ENCODE measurements at regions not wholly inside any gene's neighbourhood (a gene's known extent, or its start where the extent isn't known, plus 50 kb on each side); places are given as distances from the start of the nearest gene placed in this dataset.

- DNase-seq (ENCODE audit: low read depth), result no peak
Measured at GRCh38 chr6:166046982-166047381, 120.7 kb downstream of the TBXT start.

DNA sequence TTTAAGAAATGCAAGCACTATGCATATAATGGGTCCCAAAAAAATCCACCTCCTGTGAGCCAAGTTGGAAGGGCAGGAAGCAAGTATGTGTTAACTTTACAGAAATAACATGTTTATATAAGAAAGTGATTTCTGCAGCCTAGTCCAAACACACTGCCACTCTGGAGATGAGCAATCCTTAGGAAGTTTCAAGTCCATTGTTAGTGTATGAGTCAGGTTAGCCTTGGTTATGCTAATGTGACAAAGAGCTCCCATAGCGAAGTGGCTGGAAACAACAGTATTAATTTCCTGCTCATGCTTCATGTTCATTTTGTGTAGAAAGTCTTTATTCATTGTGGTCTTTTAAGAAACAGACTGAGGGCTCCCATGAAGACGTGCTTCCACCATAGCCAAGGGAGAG, 121.4 kb downstream of the TBXT start:
- no peak for DNase-seq (ENCODE audit: low read depth)

DNA sequence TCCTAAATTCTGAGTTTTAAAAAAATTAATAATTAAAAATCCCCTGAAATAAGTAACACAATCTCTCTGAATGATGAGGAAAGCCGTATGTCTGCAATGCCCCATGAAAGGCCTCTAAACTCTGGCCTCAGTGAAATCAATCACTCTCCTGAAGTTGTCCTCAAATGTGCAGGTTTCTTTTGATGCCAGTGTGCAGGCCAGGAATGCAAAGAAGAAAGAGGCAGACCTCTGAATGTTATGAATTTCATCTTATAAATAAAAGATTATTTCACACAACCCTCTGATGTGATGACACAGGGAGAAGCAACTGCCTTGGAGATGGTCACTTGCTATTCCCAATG, 121.8 kb downstream of the TBXT start:
- DNase-seq (ENCODE audit: low read depth), result no peak

DNA sequence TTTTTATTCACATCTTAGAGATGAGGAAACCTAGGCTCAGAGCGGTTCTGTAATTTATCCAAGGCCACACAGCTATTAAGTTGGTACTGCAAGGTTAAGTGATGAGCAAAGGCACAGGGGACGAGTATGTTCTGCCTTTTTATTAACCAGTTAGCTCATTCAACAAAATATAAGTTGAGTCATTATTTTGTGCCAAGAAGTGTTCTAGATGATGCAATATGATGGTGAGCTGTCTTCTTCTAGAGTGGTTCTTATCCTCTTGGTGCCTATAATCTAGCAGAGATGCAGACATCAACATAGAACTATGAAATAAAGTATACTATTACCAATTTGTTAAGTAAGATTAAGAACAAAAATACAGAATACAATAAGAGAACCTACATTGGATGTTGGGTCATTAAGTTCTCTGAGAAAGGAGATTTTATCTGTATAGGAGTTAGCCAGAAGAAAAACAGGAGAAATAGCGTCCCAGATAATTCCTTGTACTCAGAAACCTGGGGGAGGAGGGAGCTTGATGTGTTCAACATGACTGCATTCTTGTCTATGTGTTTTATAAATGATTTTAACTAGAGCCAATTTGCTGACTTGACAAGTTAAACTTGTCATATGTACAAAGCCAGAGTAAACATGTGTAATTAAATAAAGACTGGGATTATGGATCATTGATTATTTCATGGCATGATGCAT, 122.3 kb downstream of the TBXT start:
- DNase-seq (ENCODE audit: low read depth), result no peak

DNA sequence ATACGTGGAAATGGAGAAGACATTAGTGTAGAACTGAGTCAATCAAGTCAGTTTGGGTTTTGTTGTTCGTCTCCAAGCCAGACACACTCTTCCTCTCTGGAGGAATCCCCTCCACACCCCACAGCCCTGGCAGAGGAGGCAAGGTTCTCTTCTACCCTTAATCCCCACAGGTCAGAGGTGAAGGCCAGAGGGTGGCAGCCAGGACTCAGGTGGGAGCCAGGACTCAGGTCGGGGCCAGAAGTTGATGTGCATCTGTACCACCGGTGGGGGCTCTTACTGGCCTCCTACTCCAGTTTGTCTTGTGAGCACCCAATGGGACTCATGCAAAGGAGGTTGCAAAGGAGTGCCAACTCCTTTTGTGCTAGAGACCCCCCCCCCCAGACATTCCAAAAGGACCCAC, 126.4 kb downstream of the TBXT start:
- DNase-seq (ENCODE audit: low read depth), result no peak

GRCh38 chr6:166040292-166040691, 127.4 kb downstream of the TBXT start:
- no peak for DNase-seq (ENCODE audit: low read depth)

DNA sequence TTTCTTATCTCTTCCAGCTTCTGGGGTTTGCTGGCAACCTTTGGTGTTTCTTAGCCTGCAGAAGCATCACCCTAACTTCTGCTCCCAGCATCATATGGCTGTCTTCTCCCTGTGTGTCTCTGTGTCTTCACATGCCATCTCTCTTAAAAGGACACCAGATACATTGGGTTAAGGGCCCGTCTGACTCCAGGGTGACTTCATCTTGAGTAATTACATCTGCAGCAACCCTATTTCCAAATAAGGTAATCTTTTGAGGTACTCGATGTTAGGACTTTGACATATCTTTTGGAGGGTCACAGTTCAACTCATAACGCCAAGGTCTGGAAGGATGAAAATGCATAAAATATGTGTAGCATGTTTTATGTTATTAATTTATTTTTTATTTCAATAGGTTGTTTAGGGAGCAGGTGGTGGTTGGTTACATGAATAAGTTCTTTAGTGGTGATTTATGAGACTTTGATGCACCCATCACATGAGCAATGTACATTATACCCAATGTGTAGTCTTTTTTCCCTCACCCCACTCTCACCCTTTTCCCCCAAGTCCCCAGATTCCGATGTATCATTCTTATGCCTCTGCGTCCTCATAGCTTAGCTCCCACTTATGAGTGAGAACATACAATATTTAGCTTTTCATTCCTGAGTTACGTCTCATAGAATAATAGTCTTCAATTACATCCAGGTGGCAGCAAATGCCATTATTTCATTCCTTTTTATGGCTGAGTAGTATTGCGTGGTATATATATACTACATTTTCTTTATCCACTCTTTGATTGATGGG, 131.1 kb downstream of the TBXT start:
- no peak for DNase-seq (ENCODE audit: low read depth)

- no peak for DNase-seq (ENCODE audit: low read depth)
Measured at GRCh38 chr6:166032366-166033200, 135.1 kb downstream of the TBXT start.

GRCh38 chr6:166031275-166031674, 136.4 kb downstream of the TBXT start:
- no peak for DNase-seq (ENCODE audit: low read depth)

DNA sequence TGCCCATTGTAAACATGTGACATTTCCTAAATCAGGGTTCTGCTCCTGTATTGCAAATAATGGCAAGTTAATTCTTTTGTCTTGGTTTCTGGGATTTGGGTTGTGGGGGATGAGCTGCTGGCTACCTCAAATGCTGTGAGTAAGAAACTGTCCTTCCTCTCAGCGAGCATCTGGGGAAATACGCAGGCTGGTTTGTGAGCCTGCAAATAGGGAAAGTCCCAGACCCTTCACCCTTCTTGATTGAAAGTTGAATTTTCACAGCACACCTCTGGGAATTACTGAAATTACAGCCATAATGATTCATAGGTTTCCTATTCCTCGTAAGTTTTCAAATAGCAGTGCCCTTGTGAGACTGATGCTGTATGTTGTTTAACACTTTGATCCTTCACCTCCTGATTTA, 138.1 kb downstream of the TBXT start:
- no peak for DNase-seq (ENCODE audit: low read depth)

DNA sequence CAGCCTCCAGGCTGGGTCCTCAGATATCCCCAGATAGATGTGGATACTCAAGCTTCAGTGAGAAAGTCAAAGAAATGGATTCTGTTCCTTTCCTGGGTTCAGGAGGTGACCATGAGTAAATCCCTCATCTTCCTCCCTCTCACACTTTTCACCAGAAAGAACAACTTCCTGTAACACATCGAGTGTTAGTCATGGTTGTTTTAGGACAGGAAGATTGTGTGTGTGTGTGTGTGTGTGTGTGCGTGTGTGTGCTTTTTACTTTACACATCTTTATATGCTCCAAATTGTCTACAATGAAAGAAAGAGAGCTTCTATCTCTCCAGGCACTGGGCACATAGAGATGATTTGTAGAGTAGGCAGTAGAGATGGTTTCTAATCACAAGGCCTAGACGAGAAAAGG, 139.9 kb downstream of the TBXT start:
- no peak for DNase-seq (ENCODE audit: low read depth)

DNA sequence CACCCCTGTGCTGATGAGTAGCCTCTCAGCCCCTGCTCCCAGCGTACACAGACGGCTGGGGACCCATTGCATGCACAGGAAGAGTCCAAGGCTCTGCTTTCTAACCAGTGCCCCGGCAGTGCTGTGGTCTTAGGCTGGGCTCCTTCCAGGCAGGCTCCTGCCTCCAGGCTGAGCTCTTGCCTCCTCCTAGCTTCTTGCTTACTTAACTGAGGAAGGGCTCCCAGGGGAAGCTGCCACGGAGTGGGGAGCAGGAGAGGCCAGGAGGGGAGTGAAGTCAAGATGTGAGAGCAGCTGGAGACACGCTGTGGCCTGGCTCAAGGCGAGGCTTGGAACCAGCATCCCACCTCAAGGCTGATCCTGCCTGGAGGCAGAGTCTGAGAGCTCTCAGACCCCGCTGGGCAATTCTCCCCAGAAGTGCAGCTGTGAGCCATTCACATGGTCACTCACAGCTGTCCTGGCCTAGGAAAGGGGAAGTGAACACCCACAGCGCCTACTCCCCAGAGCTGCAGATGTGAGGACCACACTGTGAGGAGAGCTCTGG, 141.0 kb downstream of the TBXT start:
- DNase-seq (ENCODE audit: low read depth), result no peak

DNA sequence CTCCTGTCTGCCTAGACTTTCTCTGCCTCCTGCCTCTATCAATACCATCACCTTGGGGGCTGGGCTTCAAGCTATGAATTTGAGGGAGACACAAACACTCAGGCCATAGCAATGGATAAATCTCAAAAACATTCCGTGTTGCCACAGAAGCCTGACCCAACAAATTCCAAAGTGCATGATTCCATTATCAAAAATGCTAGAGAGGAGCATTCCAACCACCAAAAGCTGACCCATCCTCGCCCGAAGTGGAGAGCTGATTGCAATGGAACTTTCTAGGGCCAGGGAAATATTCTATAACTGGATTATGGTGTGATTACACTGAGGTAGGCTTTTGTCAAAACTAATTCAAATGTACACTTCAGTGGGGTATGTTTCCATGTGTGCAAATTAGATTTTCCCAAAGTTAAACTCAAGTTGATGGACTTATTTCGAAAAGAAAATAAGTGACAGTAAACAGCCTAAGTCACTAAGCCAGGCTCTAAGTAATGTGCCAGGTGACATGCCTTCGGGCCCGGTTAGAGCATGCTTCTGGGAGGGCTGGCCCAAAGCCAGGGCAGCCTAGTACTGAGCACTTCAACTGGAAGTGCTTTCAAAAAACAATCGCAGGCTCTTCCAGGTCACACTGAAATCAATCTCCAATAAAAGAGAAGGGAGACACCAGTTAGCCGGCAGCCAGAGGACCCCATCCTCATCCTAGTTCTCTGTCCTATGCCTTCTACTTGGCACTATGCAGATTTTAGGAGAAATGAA, 142.3 kb downstream of the TBXT start:
- DNase-seq (ENCODE audit: low read depth), result no peak

DNA sequence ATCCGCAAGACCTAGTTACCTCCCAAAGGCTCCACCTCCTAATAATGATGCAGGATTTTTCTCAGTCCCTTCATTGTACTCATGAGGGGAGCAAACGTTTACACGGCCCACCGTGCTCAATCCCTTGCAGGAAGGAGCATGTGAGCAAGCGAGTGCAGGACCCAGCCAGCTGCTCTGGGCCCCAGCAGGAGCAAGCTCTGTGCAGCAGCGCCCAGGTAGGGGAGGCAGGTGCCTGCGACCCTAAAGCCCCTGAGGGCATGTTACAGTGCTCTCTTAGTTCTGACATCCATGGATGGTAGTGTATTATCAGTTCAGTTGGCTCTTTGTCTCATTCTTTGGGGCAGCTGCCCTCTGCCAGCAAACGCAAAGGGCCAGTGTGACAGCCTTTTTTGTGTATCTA, 143.4 kb downstream of the TBXT start:
- no peak for DNase-seq (ENCODE audit: low read depth)

- no peak for DNase-seq (ENCODE audit: low read depth)
Measured at GRCh38 chr6:166023273-166023989, 144.2 kb downstream of the TBXT start.

GRCh38 chr6:166021429-166021828, 146.2 kb downstream of the TBXT start:
- DNase-seq (ENCODE audit: low read depth), result no peak

GRCh38 chr6:166019214-166019613, 148.4 kb downstream of the TBXT start:
- DNase-seq (ENCODE audit: low read depth), result no peak

DNA sequence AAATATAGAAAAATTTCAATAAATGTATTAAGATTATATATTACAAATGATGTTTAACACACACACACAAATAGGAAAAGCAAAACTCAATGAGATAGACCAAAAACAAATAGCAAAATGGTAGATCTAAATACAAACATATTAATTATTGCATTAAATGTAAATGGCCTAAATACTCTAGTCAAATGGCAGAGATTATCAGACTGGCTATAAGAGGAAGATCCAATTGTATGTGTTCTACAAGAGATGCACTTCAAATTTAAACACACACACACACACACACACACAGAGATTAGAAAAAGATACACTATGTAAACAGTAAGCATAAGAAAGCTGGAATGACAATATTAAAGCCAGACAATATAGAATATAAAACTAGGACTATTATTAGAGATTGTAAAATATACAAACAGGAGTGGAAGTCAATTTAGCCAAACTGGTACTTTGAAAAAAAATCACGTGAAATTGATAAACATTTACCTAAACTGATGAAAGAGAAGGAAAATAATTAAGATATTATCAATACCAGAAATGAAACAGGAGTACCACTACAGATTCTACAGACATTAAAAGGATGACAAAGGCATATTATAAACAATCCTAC, 150.5 kb downstream of the TBXT start:
- no peak for DNase-seq (ENCODE audit: low read depth)

DNA sequence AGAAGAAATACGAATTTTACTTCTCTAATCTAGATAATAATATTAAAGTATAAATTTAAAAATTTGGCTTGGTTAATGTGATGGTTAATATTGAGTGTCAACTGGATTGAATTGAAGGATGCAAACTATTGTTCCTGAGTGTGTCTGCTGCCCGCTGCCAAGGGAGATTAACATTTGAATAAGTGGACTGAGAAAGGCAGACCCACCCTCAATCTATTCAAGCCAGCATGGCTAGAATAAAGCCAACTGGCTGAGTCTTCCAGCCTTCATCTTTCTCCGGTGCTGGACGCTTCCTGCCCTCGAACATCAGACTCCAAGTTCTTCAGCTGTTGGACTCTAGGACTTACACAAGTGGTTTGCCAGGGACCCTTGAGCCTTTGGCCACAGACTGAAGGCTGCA, 152.7 kb downstream of the TBXT start:
- DNase-seq (ENCODE audit: low read depth), result no peak

- DNase-seq (ENCODE audit: low read depth), result no peak
Measured at GRCh38 chr6:166010136-166010960, 157.3 kb downstream of the TBXT start.
